HG03520 (cell line): ENCODE measurements at regions not wholly inside any gene's neighbourhood (a gene's known extent, or its start where the extent isn't known, plus 50 kb on each side); places are given as distances from the start of the nearest gene placed in this dataset.
"Not testable (repeated sequence)": the region's sequence is repeated elsewhere in the genome, so short reads cannot be mapped to it uniquely, and the experiment has no call there.

Experiments used
- ATAC-seq: cut with Tn5 transposase; IDR thresholded peaks from one replicate; pipeline ENCODE4 v1.9.1; 2021; ENCODE audit warnings: mild to moderate bottlenecking, moderate library complexity; ENCODE audit not compliant: unreplicated experiment

DNA sequence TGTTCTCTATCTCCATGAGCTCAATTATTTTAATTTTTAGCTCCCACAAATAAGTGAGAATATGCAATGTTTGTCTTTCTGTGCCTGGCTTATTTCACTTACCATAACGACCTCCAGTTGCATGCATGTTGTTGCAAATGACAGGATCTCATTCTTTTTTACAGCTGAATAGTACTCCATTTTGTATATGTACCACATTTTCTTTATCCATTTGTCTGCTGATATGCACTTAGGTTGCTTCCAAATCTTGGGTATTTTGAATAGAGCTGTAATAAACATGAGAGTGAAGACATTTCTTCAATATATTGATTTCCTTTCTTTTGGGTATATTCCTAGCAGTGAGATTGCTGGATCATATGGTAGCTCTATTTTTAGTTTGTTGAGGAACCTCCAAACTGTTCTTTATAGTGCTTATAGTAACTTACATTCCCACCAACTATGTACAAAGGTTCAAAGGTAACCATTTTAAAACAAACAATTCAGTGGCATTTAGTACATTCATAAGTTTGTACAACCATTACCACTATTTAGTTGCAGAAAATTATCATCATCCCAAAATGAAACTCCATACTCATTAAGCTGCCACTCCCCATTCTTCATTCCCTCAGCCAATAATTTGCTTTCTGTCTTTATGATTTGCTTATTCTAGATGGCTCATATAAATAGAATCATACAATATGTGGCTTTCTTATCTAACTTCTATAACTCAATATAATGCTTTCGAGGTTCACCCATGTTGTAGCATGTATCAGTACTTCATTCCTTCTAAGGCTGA is 255.9 kb upstream of the NFIA start:
- ATAC-seq = no peak

DNA sequence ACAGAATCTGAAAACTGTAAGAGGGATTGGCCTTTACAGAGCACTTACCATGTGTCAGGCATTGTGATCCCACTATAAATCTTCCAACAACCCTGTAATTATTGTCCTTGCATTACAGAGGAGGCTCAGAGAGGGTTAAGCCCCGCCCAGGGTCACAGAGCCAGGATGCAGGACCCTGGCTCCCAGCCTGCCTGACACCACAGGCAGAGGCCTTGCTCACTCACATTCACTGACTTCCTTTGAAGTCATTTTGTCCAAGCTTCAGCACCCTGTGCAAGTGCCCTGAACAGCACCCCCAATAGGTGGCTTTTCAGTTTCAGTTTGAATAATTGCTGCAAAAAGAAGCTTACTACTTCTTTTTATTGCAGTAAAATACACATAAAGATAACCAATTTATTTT is 256.8 kb upstream of the NFIA start:
- no peak for ATAC-seq

DNA sequence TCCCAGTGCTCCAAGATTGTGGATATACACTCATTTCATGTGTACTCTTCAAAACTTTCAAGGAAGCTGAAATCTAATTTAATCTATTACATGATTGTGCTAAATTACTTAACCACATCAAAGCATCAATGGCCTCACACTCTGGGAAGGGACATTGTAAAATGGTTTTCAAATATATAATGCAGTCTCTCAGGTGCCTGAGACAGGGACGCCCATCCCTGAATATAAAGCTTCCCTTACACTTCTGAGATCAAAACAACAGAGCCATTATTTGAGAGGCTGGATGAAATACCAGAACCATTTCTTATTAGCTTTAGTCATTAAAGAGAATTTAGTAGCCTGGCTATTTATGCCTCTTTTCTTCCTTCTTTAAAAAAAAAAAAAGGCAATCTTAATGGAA is 259.2 kb upstream of the NFIA start:
- ATAC-seq = no peak

DNA sequence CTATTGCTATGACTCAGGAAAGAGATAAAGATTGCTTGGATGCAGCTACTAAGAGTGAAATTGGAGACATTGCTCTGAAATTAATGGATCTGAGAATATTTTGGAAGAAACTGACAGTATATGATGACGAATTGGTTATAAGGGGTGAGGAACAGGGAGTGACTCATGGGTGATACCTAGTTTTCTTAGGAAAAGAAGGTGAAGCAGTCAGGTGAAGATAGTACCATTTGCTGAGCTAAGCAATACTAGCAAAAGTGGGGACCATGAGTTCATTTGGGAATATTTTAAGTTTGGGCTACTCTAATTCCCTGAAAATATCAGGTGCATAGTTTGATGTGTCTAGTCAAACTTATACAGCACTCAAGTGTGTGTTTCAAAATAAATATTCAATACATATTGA is 260.1 kb upstream of the NFIA start:
- ATAC-seq = no peak

DNA sequence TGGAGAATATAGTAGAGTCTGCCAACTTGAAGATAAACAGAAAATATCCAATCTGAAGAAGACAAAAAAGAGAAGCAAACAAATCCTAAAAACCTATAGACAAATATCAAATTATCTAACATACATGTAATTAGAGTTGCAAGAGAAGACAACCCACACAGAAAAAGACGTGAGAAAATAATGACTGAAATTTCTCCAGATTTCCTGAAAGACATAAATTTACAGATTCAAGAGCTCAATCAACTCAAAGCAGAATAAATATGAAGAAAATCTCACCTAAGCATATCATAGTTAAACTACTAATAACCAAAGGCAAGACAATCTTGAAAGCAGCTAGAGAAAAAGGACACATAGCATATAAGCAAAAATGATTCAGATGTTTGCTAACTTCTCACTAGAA is 261.2 kb upstream of the NFIA start:
- ATAC-seq = no peak

DNA sequence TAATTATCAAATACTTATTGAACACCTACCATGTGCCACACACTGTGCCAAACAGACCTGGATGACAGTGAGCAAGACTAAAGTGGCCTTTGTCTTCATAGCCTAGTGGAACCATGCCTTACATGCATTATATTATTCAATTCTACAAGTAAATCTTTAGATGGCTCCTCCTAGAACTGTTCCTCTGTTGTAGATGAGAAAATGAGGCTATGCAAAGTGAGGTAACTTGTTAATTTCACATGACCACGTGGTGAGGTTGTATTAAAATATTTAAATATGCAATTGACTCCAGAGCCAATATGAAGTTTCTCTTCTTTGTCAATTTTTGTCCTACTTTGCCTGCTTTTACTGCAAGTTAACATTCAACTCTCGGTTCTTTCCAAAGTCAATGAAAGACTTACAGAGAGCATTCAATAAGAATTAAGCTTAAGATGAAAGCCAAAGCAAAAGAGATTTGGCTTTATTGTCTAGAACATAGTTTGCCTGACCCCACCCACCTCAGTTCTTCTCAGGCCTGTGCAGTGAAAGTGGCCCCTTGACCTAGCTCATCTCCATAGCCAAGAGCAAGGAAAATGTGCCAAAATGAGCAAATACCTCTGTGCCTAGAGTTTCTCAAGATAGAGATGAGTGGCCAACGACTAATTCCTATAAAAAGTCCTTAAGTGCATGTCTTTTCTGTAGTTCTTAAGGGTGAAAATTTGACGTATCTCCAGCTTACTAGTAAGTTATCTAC is 263.2 kb upstream of the NFIA start:
- no peak for ATAC-seq

DNA sequence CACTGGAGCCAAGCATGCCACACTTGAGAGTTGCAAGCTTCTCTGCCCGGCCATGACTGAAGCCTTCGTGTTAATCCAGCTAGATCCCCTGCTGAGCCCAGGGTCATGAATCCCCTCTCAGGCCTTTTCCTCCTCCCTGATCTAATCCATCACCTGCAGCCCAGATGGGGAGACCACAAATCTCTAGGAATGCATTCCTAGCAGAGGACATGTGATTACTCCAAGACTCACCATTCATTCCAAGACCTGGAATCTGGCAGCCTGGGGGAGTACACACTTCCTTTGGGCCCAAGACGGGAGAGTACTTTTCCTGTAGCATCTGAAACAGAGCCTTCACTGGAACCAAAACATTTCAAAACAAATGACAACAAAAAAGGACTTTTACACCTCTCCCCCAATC is 269.3 kb upstream of the NFIA start:
- ATAC-seq = no peak

DNA sequence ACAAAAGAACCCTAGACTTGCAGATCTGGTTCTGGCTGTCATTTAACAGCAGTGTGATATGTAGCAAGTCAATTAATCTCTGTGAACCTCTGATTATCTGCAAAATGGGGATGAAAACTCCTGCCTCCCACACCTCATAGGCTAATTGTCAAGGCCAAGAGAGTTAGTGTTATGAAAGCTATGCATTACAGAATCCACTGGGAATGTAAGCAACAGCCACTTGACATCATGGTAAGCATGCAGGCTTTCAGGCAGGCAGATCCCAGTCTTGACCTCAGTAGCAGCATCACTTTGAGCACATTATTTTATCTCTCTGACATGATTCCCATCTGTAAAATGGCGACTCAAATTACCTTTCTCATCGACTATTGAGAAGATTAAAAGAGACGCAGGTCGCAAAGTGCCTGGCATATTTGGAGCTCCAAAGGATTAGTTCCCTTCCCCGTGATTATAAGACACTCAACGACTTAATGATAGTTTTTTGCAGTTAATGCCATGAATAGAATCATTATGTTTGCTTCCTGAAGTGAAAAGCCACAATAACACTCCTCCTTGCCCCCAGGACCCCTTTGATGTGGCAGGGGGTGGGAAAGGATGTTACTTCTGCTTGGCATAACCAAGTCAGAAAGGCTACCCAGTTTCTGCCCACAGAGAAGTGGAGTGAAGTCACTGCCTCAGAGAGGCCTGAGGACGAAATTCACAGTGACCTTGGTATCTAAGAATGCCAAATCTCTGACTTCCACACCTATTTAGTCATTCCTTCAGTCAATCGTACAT is 273.0 kb upstream of the NFIA start:
- no peak for ATAC-seq

DNA sequence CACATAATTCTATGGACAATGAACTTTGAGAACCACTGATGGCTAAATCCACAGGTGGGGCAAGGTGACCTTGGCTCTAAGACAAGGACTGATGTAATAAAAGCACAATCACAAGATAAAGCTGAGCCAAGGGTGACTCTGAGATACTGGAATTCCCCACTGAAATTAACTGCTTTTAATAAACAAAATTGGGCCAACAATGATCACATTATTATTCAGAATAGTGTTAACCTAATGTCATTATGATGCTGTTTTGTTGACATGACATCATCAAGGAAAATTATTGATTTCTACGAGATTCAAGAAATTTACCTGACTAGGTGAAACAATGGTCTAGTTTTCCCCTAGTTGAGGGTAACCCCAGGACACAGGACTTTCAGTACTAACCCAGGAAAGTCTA is 273.7 kb upstream of the NFIA start:
- ATAC-seq = no peak

DNA sequence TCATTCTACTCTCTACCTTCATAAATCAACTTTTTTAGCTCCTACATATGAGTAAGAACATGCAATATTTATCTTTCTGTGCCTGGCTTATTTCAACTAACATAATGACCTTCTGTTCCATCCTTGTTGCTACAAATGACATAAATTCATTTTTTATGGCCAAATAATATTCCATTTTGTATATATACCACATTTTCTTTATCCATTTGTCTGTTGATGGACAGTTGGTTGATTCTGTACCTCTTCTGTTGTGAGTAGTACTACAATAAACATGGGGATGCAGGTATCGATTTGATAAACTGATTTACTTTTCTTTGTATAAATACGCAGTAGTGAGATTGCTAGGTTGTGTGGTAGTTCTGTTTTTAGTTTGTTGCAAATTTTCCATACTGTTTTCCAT is 279.5 kb upstream of the NFIA start:
- no peak for ATAC-seq

DNA sequence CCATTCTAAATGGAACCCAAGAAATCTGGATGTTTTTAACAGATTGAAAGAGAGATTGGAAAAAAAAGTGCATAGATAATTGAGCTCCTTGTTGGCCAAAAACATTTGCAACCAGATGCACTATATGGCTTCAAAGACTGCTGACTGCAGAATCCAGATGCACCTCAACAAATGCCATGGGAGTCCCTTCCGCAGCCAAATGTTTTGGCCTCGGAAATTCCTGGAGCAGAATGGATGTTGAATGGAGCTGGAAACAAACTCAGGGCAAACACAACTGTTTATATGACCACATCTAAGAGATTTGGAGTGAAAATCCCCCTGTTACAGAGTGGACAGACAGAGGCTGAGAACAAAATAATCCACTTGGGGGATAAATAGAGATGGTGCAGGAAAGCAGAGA is 285.0 kb upstream of the NFIA start:
- no peak for ATAC-seq

DNA sequence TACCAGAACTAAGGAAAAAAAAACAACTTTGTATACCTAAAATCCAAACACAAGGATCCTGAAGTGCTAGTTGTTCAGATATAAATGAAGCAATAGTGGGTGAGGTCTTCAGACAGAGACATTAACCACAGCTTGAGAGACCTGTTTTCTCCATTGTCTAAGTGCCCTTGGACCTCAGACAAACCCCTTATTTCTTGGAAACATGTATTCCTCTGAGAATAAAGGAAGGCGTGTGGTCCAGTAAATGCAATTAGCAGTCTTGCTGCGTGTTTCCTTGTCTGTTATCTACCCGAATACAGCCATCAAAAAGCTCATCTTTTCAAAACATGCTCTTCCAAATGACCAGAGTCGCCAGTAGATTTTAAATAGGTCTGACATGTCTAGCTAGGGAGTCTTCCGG is 291.1 kb upstream of the NFIA start:
- ATAC-seq = no peak

DNA sequence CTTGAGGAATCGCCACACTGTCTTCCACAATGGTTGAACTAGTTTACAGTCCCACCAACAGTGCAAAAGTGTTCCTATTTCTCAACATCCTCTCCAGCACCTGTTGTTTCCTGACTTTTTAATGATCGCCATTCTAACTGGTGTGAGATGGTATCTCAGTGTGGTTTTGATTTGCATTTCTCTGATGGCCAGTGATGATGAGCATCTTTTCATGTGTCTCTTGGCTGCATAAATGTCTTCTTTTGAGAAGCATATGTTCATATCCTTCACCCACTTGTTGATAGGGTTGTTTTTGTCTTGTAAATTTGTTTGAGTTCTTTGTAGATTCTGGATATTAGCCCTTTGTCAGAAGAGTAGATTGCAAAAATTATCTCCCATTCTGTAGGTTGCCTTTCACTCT is 309.3 kb upstream of the NFIA start:
- ATAC-seq = not testable (repeated sequence)

DNA sequence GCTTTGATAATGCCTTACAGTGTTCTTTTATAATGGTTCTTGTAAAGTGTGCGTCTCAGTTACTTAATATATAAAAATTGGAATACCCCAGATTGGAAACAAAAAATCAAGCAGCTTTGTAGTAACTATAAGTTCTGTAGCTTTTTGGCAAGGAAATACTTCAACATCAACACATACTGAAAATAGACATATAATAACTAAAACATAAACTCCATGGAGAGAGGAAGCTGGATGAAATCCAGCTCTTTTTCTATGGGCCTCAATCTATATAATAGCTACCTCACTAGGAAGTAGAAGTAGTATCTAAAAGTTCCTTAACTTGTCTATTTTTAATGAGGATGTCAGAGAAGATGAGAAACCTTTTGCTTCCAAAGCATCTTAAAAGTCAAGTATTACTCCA is 313.3 kb upstream of the NFIA start:
- ATAC-seq = no peak

DNA sequence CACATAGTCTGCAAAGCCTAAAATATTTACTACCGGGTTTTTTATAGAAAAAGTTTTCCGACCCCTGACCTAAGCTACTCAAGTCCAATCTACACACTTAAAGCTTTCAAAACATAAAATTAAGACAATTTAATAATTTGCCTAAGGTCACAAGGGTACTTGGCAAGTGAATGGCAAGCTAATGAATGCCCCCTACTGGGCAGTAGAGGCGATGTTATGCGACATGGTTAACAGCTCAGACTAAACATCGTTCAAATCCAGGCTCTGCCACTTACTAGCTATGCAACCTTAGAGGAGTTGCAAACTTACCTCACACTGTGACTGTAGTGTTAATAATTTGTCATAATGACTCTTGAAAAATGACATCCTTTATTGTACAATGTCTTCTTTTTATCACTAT is 317.2 kb upstream of the NFIA start:
- no peak for ATAC-seq

DNA sequence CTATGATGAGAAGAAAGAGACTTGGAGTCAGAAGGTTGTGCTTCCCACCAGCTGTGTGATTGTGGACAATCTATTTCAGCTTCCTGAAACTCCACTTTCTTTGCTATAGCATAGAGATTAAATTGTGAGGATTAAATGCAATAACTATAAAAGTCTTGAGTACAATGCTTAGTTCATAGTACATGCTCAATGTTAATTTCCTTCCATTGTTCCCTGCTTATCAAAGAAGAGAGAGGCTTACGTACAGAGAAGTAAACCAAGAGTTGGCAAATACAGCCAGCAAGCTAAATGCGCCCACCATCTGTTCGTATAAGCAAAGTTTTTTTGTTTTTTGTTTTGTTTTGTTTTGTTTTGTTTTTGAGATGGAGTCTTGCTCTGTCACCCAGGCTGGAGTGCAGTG is 317.9 kb upstream of the NFIA start:
- no peak for ATAC-seq

DNA sequence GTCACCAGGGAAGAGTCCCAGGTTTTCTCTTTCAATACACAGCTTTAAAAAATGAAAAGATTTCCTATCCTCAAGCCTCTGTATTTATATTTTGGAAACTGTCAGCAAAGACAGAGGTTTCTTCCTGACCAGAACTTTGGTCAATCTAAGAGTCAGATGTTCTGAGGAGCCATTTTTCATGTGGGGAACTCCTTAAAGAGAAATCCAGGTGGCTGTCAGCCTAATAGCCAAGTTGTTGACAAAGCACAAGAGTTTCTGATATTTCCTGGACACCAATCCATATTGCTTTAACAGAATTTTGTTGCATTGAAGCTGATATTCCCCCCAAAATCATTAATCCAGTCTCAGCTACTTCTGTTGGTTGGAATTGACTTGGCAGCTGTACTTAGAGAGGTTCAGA is 318.6 kb upstream of the NFIA start:
- ATAC-seq = no peak

DNA sequence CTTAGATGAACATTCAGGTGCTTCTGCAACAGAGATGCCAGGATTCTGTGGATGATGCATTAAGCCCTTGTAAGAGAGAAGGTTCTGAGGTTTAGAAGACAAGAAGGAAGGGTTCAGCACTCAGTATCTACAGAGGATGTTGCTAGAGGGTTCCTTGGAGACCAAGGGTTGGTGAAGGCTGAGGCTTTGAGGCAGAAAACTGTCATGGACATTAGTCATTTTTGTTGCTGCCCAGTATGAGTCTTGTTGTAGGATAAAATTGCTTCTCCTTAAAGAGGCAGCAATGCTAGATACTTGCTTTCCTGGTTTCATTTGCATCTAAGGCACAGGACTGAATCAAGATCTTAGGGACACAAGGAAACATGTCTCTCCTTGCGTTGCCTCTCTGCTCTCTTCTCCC is 319.4 kb upstream of the NFIA start:
- no peak for ATAC-seq

DNA sequence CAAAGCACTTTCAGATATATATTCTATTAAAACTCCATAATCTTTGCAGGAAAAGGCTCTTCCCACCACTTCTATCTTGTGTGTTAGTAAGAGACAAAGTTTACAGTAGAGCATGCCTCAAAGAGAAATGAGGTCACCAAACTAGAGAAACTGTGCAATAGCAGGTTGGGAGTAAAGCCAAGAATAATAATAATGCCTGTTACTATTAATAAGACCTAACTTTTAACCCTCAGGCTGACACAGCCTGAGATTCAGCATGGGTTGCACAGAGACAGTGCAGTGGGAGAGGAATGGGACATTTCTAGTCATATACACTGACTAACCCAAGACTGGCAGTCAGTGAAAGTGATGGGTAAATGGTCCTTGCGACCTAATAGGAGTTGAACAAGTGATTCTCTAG is 320.2 kb upstream of the NFIA start:
- no peak for ATAC-seq

DNA sequence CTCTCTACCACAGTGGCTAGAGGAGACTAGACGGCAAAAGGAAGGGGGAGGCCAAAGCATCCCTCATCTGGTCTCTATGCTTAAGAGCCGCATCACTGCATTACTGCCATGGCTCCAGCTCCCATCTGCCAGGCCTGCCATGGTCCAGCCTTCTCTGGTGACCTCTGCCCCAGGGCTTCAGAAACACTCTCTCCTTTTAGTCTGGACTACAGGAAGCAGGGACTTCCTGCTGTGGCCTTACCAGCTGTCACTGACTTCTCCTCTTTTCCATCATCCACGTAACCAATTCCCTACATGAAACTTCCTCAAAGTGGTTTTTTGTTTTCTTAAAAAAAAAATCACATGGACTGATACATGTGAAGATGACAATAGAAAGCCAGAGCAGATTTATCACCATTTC is 323.1 kb upstream of the NFIA start:
- ATAC-seq = no peak

DNA sequence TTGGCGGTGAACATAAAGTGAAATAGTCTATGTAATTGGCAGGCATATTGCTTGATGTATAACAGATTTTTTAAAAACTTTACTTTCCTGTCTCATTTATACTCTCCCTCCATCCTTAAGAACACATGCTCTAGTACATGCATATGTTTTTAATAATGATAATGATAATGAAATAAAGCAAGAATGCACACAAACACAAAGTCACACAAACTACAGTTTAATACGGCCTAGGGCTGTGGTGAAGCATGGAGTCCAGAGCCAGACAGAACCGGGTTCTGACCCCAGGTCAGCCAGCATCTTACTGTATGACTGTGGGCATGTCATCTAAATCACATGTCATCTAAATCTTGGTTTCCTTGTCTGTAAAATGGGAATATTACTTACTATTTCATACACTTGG is 324.9 kb upstream of the NFIA start:
- ATAC-seq = no peak
